ENCODE measurements at regions not wholly inside any gene's neighbourhood (a gene's known extent, or its start where the extent isn't known, plus 50 kb on each side); places are given as distances from the start of the nearest gene placed in this dataset.

DNA sequence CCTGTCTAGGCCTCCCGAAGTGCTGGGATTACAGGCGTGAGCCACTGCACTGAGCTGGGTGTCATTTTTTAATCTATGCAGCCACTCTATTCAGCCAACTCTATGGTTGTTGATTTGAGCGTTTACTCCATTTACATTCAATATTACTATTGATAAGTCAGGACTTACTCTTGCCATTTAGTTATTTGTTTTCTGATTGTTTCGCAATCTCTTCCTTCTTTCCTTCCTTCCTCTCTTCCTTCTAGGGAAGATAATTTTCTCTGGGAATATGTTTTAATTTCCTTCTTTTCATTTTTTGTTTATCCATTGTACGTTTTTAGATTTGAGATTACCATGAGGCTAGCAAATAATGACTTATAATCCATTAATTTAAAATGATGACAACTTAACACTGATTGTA is 2056.0 kb downstream of the OLFM4 start:
- TF ChIP-seq EZH2 (IDR thresholded peaks at IDR 0.05) (no peak), POLR2AphosphoS5 (IDR thresholded peaks at IDR 0.05; ENCODE audit: borderline replicate concordance, low read depth, low read length) (no peak)
